Central memory CD4-positive, alpha-beta T cell (primary cell): ENCODE measurements at regions not wholly inside any gene's neighbourhood (a gene's known extent, or its start where the extent isn't known, plus 50 kb on each side); places are given as distances from the start of the nearest gene placed in this dataset.
"Not testable (repeated sequence)": the region's sequence is repeated elsewhere in the genome, so short reads cannot be mapped to it uniquely, and the experiment has no call there.

Experiments used
- DNase-seq: peaks from one replicate; pipeline ENCODE4 v3.0.0; 2022

GRCh38 chr2:36157093-36157492 is 198.5 kb upstream of the CRIM1 start:
- not testable (repeated sequence) for DNase-seq

- no peak for DNase-seq
These were observed 207.7 kb upstream of the CRIM1 start for GRCh38 chr2:36147670-36148390.

GRCh38 chr2:36146765-36147164 is 208.8 kb upstream of the CRIM1 start:
- DNase-seq = no peak

DNA sequence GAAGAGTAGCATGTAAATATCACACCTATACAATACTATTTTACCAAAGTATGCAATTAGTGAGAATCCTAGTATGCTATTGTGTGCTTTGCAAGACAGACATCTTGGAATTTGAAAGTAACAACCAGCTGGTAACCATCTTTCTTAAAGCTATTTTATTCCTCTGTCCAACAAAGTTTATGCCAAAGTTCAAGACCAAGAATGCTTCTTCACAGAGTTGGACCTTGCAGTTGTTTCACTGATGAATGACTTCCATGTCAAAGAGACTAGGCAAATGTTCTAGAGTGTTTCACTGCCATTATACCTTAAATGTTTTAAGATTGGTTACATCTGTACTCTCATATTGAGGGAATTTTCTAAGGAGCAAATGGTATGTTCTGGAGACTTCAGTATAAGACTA is 215.2 kb upstream of the CRIM1 start:
- DNase-seq = no peak

DNA sequence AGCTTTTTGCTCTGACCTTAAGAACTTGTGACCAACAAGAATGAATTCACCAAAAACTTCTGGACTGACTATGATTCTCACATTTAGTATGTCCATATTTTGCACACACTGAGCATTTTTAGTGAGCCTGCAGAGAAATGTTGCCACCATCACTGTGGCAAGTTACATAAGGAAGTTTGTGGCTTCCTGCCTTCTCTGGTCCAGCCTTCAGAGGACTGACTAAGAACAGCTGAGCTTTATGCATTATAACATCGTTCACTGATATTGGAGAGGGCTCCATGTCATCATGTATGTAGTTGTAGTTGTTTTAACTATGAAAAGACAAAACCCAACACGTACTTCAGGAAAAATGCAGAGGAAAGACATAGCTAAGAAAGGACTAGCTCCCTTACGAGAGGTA is 218.0 kb upstream of the CRIM1 start:
- no peak for DNase-seq

DNA sequence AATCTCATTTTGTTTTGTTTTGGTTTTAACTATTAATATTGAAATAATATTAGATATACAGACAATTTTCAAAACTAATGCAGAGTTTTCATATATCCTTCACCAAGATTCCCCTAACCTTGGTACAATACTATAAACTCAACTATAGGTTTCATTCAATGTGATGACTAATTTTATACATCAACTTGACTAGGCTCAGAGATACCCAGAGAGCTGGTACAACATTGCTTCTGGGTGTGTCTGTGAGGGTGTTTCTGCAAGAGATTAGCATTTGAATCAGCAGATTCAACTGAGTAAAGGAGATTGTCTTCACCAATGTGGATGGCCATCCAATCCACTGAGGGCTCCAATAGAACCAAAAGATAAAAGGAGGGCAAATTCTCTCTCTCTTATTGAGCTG is 221.3 kb upstream of the CRIM1 start:
- DNase-seq = no peak

GRCh38 chr2:36128359-36128758 is 227.2 kb upstream of the CRIM1 start:
- no peak for DNase-seq

DNA sequence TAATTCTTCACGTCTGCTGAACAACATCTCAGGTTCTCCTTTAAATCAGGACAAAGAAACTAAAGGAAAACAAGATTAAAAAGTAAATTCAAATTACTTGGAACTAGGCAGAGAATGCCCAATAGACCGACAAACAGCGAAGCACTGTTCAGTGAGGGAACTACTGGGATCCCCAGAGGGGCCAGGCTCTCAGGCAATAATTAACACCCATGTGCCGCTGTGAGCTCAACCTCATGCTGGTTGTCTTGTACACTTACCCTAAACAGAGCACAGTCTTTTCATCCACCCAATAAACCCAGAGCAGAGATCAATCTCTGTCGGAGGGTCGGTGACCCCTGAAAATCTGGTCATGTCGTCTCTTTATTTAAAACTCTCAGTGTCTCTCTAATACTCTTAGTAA is 229.9 kb upstream of the CRIM1 start:
- DNase-seq = no peak

DNA sequence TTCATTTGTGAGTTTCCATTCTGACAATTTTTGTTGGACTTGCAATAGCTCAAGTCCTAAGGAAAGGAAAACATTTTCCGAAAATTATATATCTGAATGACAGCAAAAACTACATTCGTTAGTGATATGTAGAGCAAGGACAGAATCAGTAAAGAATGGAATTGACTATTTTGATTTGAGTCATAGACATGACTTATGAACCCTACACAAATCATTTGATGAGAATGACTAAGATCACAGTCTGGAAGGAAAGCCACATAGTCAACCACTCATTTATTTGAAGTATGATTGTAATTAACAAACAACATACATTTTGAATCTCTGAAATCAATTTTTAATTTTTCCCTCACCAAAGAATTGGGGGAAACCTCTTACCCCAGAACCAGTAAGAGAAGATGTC is 231.6 kb upstream of the CRIM1 start:
- no peak for DNase-seq

- no peak for DNase-seq
These were observed 258.6 kb upstream of the CRIM1 start for GRCh38 chr2:36097022-36097421.

GRCh38 chr2:36091844-36092741 is 263.5 kb upstream of the CRIM1 start:
- DNase-seq = not testable (repeated sequence)

DNA sequence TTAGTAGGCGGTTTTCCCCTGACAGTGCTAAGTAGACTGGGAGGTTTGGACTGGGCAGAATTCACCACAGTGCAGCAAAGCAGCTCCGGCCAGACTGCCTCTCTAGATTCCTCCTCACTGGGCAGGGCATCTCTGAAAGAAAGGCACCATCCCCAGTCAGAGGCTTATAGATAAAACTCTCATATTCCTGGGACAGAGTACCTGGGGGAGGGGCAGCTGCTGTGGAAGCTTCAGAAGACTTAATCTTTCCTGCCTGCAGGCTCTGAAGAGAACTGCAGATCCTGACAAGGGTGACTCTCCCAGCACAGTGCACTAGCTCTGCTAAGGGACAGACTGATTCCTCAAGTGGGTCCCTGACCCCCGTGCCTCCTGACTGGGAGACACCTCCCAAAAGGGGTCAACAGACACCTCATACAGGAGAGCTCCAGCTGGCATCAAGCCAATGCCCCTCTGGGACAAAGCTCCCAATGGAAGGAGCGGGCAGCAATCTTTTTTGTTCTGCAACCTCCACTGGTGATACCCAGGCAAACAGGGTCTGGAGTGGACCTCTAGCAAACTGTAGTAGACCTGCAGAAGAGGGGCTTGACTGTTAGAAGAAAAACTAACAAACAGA is 266.8 kb upstream of the CRIM1 start:
- DNase-seq = no peak

DNA sequence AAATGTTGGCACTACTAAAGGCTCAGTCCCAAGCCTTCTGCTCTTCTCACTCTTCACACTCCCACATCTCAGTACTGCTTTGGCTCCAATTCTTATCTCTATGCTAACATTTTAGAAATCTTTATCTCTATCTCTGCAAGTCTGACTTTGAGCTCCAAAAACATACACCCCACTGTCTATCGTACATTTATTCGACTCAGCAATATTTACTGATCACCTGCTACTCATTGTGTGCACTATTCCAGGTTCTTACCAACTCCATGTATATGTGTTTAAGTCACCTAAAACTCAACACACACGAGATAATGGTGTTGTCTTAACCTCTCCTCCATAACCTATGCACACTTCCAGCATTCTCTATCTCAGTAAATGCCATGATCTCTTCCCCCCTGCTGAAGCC is 268.2 kb upstream of the CRIM1 start:
- no peak for DNase-seq

DNA sequence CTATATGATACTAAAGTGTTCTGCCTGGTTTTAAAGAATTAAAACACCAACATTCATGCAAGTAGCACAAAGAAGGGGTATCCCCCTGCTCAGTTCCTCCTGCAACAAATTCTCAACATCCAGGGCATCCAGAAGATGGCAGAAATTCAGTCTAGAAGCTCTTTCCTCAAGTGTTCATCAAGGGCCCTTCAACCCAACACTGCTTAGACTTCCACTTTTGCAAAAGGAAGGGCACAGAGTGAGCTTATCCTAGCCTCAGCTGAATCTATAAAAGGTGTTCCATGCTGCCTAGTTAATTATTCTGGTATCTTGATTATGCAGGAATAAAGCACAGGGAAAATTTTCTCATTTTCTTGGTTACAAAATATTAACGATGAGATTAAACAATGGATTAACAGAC is 275.8 kb upstream of the CRIM1 start:
- no peak for DNase-seq

DNA sequence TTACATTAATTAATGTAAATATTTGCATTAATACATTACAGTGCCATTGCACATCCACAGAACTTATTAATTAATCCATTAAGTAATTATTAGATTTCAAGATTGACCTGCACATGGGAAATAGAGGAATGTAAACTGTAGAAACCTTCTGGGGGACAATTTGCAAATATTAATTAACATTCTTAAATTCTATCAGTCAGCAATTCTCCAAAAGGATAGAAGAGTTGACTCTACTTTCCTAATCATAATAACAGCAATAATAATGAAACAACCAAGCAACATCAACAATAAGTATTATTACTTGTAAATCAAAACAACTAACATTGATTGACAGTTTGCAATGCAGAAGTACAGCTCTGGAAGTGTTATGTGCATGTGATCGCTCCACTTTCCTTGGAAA is 281.6 kb upstream of the CRIM1 start:
- no peak for DNase-seq

- DNase-seq = no peak
These were observed 283.9 kb upstream of the CRIM1 start for GRCh38 chr2:36071698-36072097.

DNA sequence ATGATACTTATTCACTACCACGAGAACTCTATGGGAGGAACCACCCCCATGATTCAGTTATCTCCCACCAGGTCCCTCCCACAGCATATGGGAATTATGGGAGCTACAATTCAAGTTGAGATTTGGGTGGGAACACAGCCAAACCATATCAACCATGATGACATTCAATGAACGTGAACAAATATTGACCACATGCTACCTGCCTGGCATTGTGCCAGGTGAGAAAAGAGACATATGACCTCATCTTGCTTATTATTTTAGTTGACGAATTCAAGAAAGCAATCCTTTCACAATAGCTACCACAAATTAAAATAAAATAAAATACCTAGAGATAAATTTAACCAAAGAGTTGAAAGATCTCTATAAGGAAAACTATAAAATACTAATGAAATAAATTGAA is 286.5 kb upstream of the CRIM1 start:
- DNase-seq = no peak

DNA sequence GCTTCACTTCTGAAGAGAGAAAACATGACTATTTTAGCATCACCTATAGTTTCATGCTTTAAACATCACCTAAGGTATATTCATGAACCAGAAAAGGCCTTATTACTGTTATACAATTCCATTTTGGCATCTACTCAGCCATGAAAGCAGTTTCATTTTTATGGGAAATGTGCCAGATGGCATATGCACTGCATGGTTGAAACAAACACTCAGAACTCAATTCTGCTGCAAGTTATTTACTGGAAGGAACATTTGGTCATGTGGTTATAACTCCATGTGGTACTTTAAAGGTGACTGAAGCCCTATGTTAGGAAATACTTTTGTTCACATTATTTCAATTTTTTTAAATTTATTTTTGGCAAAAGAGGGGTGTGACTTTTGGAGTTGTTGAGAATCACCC is 287.5 kb upstream of the CRIM1 start:
- no peak for DNase-seq

- no peak for DNase-seq
These were observed 295.4 kb upstream of the CRIM1 start for GRCh38 chr2:36060133-36060532.

- DNase-seq = no peak
These were observed 295.9 kb upstream of the CRIM1 start for GRCh38 chr2:36059691-36060090.

GRCh38 chr2:36058953-36059352 is 296.6 kb upstream of the CRIM1 start:
- no peak for DNase-seq

DNA sequence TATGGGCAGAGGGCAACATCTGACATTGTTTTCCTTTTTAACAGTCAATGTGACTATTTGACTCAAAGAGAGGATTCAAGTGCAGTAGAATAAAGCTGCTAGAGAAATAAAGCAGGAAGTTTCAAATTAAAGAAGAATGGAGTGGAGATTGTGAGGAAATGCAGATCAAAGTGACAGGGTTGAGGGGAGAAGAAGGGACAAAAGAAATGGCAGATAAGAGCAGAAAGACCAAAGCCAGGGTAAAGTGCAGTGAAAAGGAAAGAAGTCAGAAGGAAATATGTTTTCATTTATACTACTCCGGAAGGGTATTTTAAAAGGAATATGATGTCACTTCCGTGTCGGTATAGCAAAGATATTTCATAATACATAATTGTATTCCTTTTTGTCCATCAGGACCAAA is 297.5 kb upstream of the CRIM1 start:
- no peak for DNase-seq

DNA sequence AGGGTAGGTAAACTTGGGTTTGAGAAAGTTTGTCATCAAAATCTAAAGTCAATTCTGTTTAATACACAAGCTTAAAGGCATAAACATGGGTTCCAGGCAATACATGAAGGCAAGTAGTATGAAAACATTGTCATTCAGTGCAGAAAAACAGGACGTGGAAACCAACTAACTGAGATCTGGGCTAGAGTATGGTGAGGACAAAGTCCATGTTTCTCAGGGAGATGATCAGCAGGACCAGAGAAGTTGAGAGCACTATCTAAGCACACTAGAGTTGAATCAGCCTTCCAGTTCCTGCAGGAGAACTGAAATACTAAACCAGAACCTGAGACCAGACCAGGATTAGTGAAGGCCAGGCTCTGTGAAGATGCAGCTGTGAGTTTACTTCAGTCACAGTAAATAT is 302.8 kb upstream of the CRIM1 start:
- no peak for DNase-seq

DNA sequence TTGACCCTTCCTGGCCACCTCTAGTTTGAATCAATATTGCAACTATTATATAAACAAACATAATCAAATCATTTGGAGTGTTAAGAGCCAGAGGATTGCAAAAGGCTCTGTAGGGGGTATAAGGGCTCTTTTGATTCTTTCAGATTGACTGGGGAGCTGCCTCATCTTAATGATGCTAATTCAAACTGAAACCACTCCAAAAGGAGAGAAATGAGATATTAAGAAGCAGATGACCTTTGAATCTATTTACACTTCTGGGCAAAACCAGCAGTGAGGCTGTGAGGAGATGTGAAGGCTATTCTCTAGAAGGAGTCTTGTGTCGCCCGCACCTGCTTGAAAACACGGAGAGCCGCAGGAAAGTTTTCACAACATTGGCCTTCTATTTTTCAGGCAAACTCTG is 311.2 kb upstream of the CRIM1 start:
- no peak for DNase-seq
